ENCODE measurements at regions not wholly inside any gene's neighbourhood (a gene's known extent, or its start where the extent isn't known, plus 50 kb on each side); places are given as distances from the start of the nearest gene placed in this dataset.

DNA sequence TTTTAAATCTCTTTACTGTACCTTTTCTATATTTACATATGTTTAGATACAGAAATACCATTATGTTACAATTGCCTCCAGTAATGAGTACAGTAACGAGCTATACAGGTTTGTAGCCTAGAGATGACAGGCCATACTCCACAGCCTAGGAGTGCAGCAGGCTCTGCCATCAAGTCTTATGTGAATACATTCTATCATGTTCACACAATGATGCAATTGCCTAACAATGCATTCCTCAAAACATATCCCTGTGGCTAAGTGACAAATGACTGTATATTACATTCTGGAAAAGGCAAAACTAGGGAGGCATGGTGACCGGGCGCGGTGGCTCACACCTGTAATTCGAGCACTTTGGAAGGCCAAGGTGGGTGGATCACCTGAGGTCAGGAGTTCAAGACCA is 192.4 kb upstream of the IGF1R start:
- Mint-ChIP-seq H3K27ac (no peak overlapping the region), H3K4me3 (ENCODE audit: low read depth) (no peak overlapping the region), H3K36me3 (ENCODE audit: low read depth) (no peaks in the 10 kb centered on the region), H3K9me3 (no peaks in the 10 kb centered on the region), H3K4me1 (ENCODE audit: low read depth) (no peaks in the 10 kb centered on the region), H3K27me3 (ENCODE audit: low read depth) (peaks cover 14% of the 10 kb centered on the region)
- DNase-seq (ENCODE audit: low spot score), result no peak
- intact Hi-C loops (cut with micrococcal nuclease), result no loop called here

DNA sequence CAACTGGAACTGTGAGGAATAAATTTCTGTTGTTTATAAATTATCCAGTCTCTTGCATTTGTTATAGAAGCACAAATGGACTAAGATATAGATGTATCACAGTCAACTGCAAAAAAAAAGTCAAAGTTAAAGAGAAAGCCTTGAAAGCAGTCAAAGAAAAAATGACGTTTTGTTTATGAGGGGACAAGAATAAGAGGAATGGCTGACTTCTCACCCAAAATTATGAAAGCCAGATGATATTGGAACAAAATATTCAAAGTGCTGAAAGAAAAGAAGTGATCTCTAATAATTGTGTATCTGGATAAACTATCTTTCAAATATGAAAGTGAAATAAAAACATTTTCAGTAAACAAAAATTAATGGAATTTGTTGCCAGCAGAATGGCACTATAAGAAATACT is 171.8 kb upstream of the IGF1R start:
- Mint-ChIP-seq H3K27me3 (ENCODE audit: low read depth) (no peaks in the 10 kb centered on the region), H3K36me3 (ENCODE audit: low read depth) (no peaks in the 10 kb centered on the region), H3K4me3 (ENCODE audit: low read depth) (no peak overlapping the region), H3K9me3 (peaks cover 33% of the 10 kb centered on the region), H3K4me1 (ENCODE audit: low read depth) (no peaks in the 10 kb centered on the region), H3K27ac (no peak overlapping the region)
- DNase-seq (ENCODE audit: low spot score), result no peak
- intact Hi-C loops (cut with micrococcal nuclease), result no loop called here

DNA sequence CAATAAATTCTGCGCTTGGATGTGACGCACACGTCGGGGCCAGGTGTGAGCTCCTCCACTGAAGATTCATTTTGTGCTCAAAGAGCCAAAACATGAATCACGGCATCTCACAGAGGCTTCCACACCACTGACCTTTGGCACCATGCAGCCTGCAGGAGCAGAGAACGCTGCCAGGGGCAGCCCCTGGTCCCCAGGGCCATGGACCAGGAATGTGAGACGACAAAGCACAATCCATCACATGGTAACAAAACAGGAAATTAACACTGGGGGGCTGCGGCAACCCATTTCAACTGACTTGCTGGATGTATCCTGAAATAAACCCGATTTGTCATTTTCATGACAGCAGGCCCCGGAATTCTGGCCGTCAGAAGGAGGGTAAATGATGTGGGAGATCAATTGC is 167.5 kb upstream of the IGF1R start:
- Mint-ChIP-seq H3K27me3 (ENCODE audit: low read depth) (no peaks in the 10 kb centered on the region), H3K9me3 (peaks cover 22% of the 10 kb centered on the region), H3K36me3 (ENCODE audit: low read depth) (no peaks in the 10 kb centered on the region), H3K4me3 (ENCODE audit: low read depth) (no peak overlapping the region), H3K4me1 (ENCODE audit: low read depth) (no peaks in the 10 kb centered on the region), H3K27ac (no peak overlapping the region)
- DNase-seq (ENCODE audit: low spot score), result no peak
- intact Hi-C loops (cut with micrococcal nuclease), result no loop called here

DNA sequence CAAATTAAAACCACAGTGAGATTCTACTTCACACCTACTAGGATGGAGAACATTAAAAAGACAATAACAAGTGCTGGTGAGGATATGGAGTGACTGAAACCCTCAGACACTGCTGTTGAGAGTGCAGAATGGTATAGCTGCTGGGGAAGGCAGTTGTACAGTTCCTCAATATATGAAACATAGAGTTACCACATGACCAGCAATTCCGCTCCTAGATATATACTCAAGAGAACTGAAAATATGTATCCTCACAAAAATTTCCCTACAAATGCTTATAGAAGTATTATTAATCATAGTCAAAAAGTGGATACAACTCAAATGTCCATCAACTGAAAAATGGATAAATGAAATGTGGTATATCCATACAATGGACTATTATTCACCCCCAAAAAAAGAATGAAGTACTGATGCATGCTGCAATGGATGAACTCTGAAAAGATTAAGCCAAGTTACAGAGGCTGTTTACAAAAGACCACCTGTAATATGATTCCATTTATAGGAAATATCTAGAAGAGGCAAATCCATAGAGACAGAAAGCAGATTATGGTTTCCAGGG is 164.7 kb upstream of the IGF1R start:
- no peak overlapping the region for H3K4me3 Mint-ChIP-seq (ENCODE audit: low read depth)
- no peak for DNase-seq (ENCODE audit: low spot score)
- peaks cover 4% of the 10 kb centered on the region for H3K9me3 Mint-ChIP-seq
- H3K4me1 Mint-ChIP-seq (ENCODE audit: low read depth), result no peaks in the 10 kb centered on the region
- H3K27me3 Mint-ChIP-seq (ENCODE audit: low read depth), result no peaks in the 10 kb centered on the region
- no peak overlapping the region for H3K27ac Mint-ChIP-seq
- intact Hi-C loops (cut with micrococcal nuclease), result no loop called here
- H3K36me3 Mint-ChIP-seq (ENCODE audit: low read depth), result no peaks in the 10 kb centered on the region

DNA sequence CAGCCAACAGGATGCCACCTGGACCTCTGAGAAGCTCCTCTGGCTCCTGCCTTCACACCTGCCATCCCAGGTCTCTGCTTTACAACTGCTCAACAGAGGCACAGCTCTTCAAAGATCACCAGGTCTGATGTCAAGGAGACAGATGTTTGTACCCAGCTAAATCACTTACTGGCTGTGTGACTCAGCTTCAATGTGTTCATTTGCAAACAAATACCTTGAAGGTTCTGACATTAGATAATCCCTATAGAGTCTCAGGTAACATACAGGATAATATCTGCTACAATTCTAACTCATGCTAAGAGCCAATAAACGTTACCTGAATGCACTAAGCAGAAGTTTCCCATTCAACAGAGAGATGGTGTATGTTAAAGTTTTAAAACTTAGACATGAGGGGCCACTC is 163.4 kb upstream of the IGF1R start:
- peaks cover 4% of the 10 kb centered on the region for H3K9me3 Mint-ChIP-seq
- H3K36me3 Mint-ChIP-seq (ENCODE audit: low read depth), result no peaks in the 10 kb centered on the region
- H3K4me3 Mint-ChIP-seq (ENCODE audit: low read depth), result no peak overlapping the region
- intact Hi-C loops (cut with micrococcal nuclease), result no loop called here
- no peaks in the 10 kb centered on the region for H3K4me1 Mint-ChIP-seq (ENCODE audit: low read depth)
- DNase-seq (ENCODE audit: low spot score), result no peak
- no peaks in the 10 kb centered on the region for H3K27me3 Mint-ChIP-seq (ENCODE audit: low read depth)
- H3K27ac Mint-ChIP-seq, result no peak overlapping the region

DNA sequence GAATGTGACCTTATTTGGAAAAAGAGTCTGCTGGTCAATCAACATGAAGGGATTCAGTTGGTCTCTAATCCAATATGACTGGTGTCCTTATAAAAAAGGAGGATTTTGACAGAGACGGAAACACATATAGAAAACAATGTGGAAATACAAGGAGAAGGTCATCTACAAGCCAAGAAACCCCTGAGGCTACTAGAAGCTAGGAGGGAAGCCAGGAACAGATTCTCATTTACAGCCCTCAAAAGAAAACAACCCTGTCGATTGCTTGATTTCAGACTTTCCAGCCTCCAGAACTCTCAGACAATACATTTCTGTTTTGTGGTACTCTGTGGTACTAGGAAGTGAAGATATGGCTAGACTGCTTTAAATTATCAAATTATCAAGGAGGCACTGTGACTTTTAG is 162.9 kb upstream of the IGF1R start:
- no peak overlapping the region for H3K4me3 Mint-ChIP-seq (ENCODE audit: low read depth)
- peaks cover 4% of the 10 kb centered on the region for H3K9me3 Mint-ChIP-seq
- intact Hi-C loops (cut with micrococcal nuclease), result no loop called here
- H3K36me3 Mint-ChIP-seq (ENCODE audit: low read depth), result no peaks in the 10 kb centered on the region
- no peak for DNase-seq (ENCODE audit: low spot score)
- no peak overlapping the region for H3K27ac Mint-ChIP-seq
- no peaks in the 10 kb centered on the region for H3K4me1 Mint-ChIP-seq (ENCODE audit: low read depth)
- H3K27me3 Mint-ChIP-seq (ENCODE audit: low read depth), result no peaks in the 10 kb centered on the region

DNA sequence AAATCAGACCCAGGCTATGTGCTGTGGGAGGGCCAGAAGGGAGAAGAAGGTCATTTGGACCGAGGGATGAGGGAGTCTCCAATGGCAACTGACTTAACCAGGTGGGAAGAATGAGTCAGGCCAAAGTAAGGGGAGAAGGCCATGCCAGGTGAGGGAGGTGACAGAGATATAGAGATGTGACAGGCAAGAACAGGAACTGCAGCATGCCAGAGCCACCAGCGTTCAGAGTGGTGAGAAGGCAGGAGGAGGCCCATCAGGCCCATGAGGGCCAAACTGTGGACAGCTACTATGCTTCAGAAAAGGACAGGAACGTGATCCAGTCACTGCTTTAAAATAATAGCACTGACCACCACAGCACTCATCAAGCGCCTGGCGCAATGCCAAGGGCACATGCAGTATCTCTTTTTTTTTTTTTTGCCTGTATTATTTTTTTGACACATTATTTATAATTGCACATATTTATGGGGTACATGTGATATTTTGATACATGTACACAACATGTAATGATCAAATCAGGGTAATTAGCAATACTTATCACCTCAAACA is 154.3 kb upstream of the IGF1R start:
- peaks cover 3% of the 10 kb centered on the region for H3K9me3 Mint-ChIP-seq
- no peaks in the 10 kb centered on the region for H3K36me3 Mint-ChIP-seq (ENCODE audit: low read depth)
- H3K27ac Mint-ChIP-seq, result no peak overlapping the region
- H3K27me3 Mint-ChIP-seq (ENCODE audit: low read depth), result peaks cover 5% of the 10 kb centered on the region
- no peak overlapping the region for H3K4me3 Mint-ChIP-seq (ENCODE audit: low read depth)
- no peaks in the 10 kb centered on the region for H3K4me1 Mint-ChIP-seq (ENCODE audit: low read depth)
- intact Hi-C loops (cut with micrococcal nuclease), result no loop called here
- no peak for DNase-seq (ENCODE audit: low spot score)

DNA sequence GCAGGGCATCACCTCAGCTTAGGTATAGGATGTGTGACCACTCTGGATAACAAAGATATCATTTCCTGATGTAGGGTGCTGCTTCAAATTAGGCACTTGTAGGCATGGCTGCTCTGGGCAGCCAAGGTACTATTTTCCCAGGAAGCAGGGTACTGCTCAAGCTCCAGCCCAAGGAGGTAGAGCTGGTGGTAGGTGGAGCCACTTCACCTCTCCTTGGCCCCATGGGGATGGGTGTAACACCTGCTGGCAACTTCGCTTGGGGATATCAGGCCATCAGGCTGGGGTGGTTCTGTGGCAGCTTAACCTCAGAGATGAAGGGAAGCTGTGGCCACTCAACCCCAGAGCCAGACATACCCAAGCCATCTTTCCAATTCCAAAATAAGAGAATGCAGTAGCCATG is 147.1 kb upstream of the IGF1R start:
- no peak for DNase-seq (ENCODE audit: low spot score)
- Mint-ChIP-seq H3K36me3 (ENCODE audit: low read depth) (no peaks in the 10 kb centered on the region), H3K9me3 (peaks cover 13% of the 10 kb centered on the region), H3K4me3 (ENCODE audit: low read depth) (no peak overlapping the region), H3K27me3 (ENCODE audit: low read depth) (peaks cover 20% of the 10 kb centered on the region), H3K27ac (no peak overlapping the region), H3K4me1 (ENCODE audit: low read depth) (no peaks in the 10 kb centered on the region)
- intact Hi-C loops (cut with micrococcal nuclease), result no loop called here

DNA sequence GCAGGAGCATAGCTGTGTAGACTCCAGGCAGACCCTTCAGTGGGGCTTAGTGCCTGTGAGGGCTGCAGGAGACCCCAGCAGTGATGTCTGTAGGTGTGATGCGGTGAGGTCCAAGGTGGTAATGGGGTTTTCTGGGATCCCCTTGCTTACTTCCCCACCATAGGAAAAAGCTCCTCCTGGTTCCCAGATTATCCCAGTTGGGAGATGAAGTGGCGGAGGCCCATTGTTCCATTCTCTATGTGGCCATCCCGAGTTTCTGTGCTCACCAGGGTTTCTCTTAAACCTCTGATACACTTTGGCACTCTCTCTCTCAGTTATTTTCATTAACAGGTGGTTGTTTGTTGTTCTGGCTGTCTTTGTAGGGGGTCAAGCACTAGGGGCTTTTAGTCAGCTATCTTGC is 146.7 kb upstream of the IGF1R start:
- peaks cover 13% of the 10 kb centered on the region for H3K9me3 Mint-ChIP-seq
- H3K27ac Mint-ChIP-seq, result no peak overlapping the region
- no peaks in the 10 kb centered on the region for H3K4me1 Mint-ChIP-seq (ENCODE audit: low read depth)
- no peaks in the 10 kb centered on the region for H3K36me3 Mint-ChIP-seq (ENCODE audit: low read depth)
- peaks cover 21% of the 10 kb centered on the region for H3K27me3 Mint-ChIP-seq (ENCODE audit: low read depth)
- intact Hi-C loops (cut with micrococcal nuclease), result no loop called here
- H3K4me3 Mint-ChIP-seq (ENCODE audit: low read depth), result no peak overlapping the region
- no peak for DNase-seq (ENCODE audit: low spot score)

DNA sequence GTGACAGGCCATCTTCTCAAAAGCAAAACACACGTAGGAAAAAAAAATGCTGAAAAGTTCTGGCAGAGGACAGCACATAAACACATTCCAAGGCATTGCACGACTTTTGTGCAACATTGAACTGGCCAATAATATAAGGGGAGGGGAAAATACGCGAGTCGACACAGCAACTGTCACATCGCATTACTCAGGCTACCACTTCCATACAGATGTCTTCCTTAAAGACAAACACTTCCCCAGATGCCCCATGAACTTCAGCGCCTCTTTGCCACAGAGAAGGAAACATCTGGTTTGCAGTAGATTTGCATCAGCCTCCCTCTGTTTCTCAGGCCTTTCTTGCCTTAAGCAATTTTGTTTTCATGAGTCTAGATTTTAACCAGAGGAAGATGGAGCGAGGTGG is 144.4 kb upstream of the IGF1R start:
- no peaks in the 10 kb centered on the region for H3K4me1 Mint-ChIP-seq (ENCODE audit: low read depth)
- peaks cover 10% of the 10 kb centered on the region for H3K9me3 Mint-ChIP-seq
- no peak for DNase-seq (ENCODE audit: low spot score)
- peaks cover 27% of the 10 kb centered on the region for H3K27me3 Mint-ChIP-seq (ENCODE audit: low read depth)
- intact Hi-C loops (cut with micrococcal nuclease), result no loop called here
- no peaks in the 10 kb centered on the region for H3K36me3 Mint-ChIP-seq (ENCODE audit: low read depth)
- no peak overlapping the region for H3K27ac Mint-ChIP-seq
- H3K4me3 Mint-ChIP-seq (ENCODE audit: low read depth), result no peak overlapping the region

DNA sequence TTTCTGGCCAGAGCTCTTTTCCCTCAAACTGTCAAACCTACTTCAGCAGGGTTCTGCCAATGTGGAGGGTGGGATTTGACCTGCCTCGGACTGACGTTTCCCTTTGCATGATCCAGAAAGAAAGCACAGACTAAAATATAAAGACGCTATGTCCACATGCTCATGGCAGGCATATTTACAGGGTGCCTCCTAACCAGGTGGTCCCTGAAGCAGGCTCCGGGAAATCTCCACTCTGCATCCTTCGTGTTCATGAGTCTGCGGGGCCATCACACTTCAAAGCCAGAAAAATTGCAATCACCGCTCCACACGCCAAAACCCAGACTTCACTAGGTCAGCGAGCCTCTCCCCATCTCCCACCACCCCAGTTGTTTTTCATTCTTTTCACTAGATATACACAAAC is 143.3 kb upstream of the IGF1R start:
- Mint-ChIP-seq H3K9me3 (no peaks in the 10 kb centered on the region), H3K27me3 (ENCODE audit: low read depth) (peaks cover 33% of the 10 kb centered on the region), H3K36me3 (ENCODE audit: low read depth) (no peaks in the 10 kb centered on the region), H3K4me1 (ENCODE audit: low read depth) (no peaks in the 10 kb centered on the region), H3K27ac (no peak overlapping the region), H3K4me3 (ENCODE audit: low read depth) (no peak overlapping the region)
- intact Hi-C loops (cut with micrococcal nuclease), result no loop called here
- DNase-seq (ENCODE audit: low spot score), result no peak

DNA sequence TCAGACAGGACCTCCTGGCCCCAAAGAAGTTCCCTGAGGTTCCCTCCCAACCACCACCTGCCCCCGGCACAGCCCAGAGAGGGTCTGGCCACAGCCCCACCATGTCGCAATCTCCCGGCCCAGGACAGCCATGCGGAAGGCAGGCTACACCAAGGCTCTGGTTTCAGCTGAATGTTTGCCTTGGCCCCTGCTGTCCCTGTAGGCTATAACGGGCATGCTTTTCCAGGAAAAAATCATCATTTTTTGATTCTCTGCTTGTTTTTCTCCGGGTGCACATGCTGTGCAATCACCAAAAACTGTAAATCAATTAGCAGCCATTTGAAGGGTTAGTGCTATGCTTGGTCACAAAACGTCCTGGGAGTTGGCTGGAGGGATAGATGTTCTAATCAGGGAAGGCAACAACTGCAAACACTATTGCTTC is 142.7 kb upstream of the IGF1R start:
- no peaks in the 10 kb centered on the region for H3K36me3 Mint-ChIP-seq (ENCODE audit: low read depth)
- intact Hi-C loops (cut with micrococcal nuclease), result no loop called here
- no peaks in the 10 kb centered on the region for H3K4me1 Mint-ChIP-seq (ENCODE audit: low read depth)
- H3K9me3 Mint-ChIP-seq, result no peaks in the 10 kb centered on the region
- peaks cover 33% of the 10 kb centered on the region for H3K27me3 Mint-ChIP-seq (ENCODE audit: low read depth)
- DNase-seq (ENCODE audit: low spot score), result no peak
- no peak overlapping the region for H3K27ac Mint-ChIP-seq
- H3K4me3 Mint-ChIP-seq (ENCODE audit: low read depth), result no peak overlapping the region

DNA sequence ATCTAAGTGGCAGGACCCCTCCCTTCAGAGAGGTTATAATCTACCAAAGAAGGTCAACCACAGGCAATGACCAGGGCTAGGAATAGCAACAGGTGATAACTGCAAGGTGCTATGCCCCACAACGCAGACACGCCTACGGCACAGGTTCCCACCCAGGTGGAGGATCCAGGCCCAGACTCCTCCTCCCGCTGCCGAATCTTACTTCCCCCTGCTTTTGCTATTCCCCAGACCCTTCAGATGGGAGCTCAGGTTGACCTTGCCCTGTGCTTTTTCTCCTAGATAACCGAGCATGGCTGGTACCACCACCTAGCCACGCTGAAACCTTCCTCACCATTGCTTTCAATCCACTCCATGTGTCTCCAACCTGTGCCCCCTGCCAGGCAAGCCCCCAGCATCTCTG is 142.2 kb upstream of the IGF1R start:
- no peak overlapping the region for H3K27ac Mint-ChIP-seq
- no peak overlapping the region for H3K4me3 Mint-ChIP-seq (ENCODE audit: low read depth)
- H3K27me3 Mint-ChIP-seq (ENCODE audit: low read depth), result peaks cover 33% of the 10 kb centered on the region
- intact Hi-C loops (cut with micrococcal nuclease), result no loop called here
- H3K36me3 Mint-ChIP-seq (ENCODE audit: low read depth), result no peaks in the 10 kb centered on the region
- H3K9me3 Mint-ChIP-seq, result no peaks in the 10 kb centered on the region
- DNase-seq (ENCODE audit: low spot score), result no peak
- H3K4me1 Mint-ChIP-seq (ENCODE audit: low read depth), result no peaks in the 10 kb centered on the region

DNA sequence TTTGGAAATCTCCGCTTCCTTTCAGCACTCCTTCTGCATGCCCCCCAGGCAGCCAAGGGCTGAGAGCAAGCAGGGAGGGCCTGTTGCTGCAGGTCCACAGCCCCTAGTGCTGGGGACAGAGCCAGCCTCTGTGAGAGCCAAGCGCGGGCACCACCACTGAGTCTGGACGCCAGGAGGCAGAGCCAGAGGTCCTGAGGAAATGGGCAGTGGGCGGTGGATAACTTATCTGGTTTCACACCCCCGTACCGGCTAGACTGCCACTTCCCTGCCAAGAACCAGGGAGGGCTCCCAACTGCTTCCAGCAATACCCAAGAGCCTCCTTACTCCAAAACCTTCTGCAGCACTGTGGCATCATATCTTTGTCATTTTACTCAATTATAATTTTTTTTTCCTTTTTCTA is 141.6 kb upstream of the IGF1R start:
- H3K4me3 Mint-ChIP-seq (ENCODE audit: low read depth), result no peak overlapping the region
- H3K27me3 Mint-ChIP-seq (ENCODE audit: low read depth), result peaks cover 33% of the 10 kb centered on the region
- intact Hi-C loops (cut with micrococcal nuclease), result no loop called here
- no peaks in the 10 kb centered on the region for H3K36me3 Mint-ChIP-seq (ENCODE audit: low read depth)
- DNase-seq (ENCODE audit: low spot score), result no peak
- no peaks in the 10 kb centered on the region for H3K9me3 Mint-ChIP-seq
- H3K4me1 Mint-ChIP-seq (ENCODE audit: low read depth), result no peaks in the 10 kb centered on the region
- no peak overlapping the region for H3K27ac Mint-ChIP-seq
